HG03457 (cell line): ENCODE measurements at regions not wholly inside any gene's neighbourhood (a gene's known extent, or its start where the extent isn't known, plus 50 kb on each side); places are given as distances from the start of the nearest gene placed in this dataset.

Experiments used
- ATAC-seq: cut with Tn5 transposase; IDR thresholded peaks from one replicate; pipeline ENCODE4 v1.9.1; 2021; ENCODE audit warnings: moderate number of reproducible peaks; ENCODE audit not compliant: unreplicated experiment

- no peak for ATAC-seq
These were observed 269.4 kb downstream of the TCF7L2 start for GRCh38 chr10:113219446-113219845.

- no peak for ATAC-seq
These were observed 271.7 kb downstream of the TCF7L2 start for GRCh38 chr10:113221756-113222168.

GRCh38 chr10:113222207-113222606, 272.2 kb downstream of the TCF7L2 start:
- ATAC-seq, result no peak

- ATAC-seq, result no peak
These were observed 275.3 kb downstream of the TCF7L2 start for GRCh38 chr10:113225364-113225763.

- no peak for ATAC-seq
These were observed 275.9 kb downstream of the TCF7L2 start for GRCh38 chr10:113225903-113226302.

GRCh38 chr10:113226399-113226798, 276.4 kb downstream of the TCF7L2 start:
- ATAC-seq, result no peak

- no peak for ATAC-seq
These were observed 276.9 kb downstream of the TCF7L2 start for GRCh38 chr10:113226831-113227445.

- ATAC-seq, result no peak
These were observed 278.5 kb downstream of the TCF7L2 start for GRCh38 chr10:113228530-113228929.

- ATAC-seq, result no peak
These were observed 280.1 kb downstream of the TCF7L2 start for GRCh38 chr10:113230011-113230610.

GRCh38 chr10:113232928-113233511, 283.0 kb downstream of the TCF7L2 start:
- peak; percentile 67 for ATAC-seq

- ATAC-seq, result no peak
These were observed 284.4 kb downstream of the TCF7L2 start for GRCh38 chr10:113234481-113234880.

- ATAC-seq, result no peak
These were observed 285.5 kb downstream of the TCF7L2 start for GRCh38 chr10:113235508-113235907.

- no peak for ATAC-seq
These were observed 287.0 kb downstream of the TCF7L2 start for GRCh38 chr10:113236998-113237397.

- no peak for ATAC-seq
These were observed 289.7 kb downstream of the TCF7L2 start for GRCh38 chr10:113239566-113240350.

GRCh38 chr10:113240736-113241135, 290.7 kb downstream of the TCF7L2 start:
- ATAC-seq, result no peak

- no peak for ATAC-seq
These were observed 291.7 kb downstream of the TCF7L2 start for GRCh38 chr10:113241599-113242360.

- no peak for ATAC-seq
These were observed 293.3 kb downstream of the TCF7L2 start for GRCh38 chr10:113243311-113243710.

GRCh38 chr10:113244750-113245149, 294.7 kb downstream of the TCF7L2 start:
- no peak for ATAC-seq

- ATAC-seq, result no peak
These were observed 295.2 kb downstream of the TCF7L2 start for GRCh38 chr10:113245286-113245685.

GRCh38 chr10:113247050-113247449, 297.0 kb downstream of the TCF7L2 start:
- ATAC-seq, result no peak
